CD4-positive, alpha-beta T cell treated with Interleukin-17A for 1 hour (primary cell): ENCODE measurements at regions not wholly inside any gene's neighbourhood (a gene's known extent, or its start where the extent isn't known, plus 50 kb on each side); places are given as distances from the start of the nearest gene placed in this dataset.

ENCODE experiments used
- DNase-seq: peaks from one replicate; pipeline ENCODE4 v3.0.0-alpha.2; 2020

GRCh38 chr4:120977435-120977997 lies 55.0 kb upstream of the PRDM5 start:
- DNase-seq, result peak; percentile 2

- DNase-seq, result no peak
Measured at GRCh38 chr4:120973207-120973606, 50.7 kb upstream of the PRDM5 start.
